AG04450 (cell line): ENCODE measurements at regions not wholly inside any gene's neighbourhood (a gene's known extent, or its start where the extent isn't known, plus 50 kb on each side); places are given as distances from the start of the nearest gene placed in this dataset.

Source experiments
- CTCF ChIA-PET: fragments of 300-600, 350-600 bp; formaldehyde crosslinking; extraction: SDS; loops from one replicate; lab custom pipeline; 2022; ENCODE audit warnings: antibody characterized with exemption, inconsistent platforms; lab: Charles Lee
- POLR2A ChIA-PET: fragments of 350-600 bp; formaldehyde crosslinking; extraction: SDS; loops from one replicate; lab custom pipeline; 2021; ENCODE audit warnings: antibody characterized with exemption, inconsistent platforms; lab: Yijun Ruan, JAX
- DNase-seq: peaks from one replicate; pipeline ENCODE4 v3.0.0-alpha.2; 2011; ENCODE audit warnings: low read depth, low spot score
- H3K27ac ChIP-seq: one replicate; pipeline ENCODE4 v1.5.1; 2012; ENCODE audit warnings: low read depth, low read length, control low read depth
- H3K27me3 ChIP-seq: one replicate; pipeline ENCODE4 v1.6.0; 2012; ENCODE audit warnings: low read length; ENCODE audit not compliant: control insufficient read depth, insufficient read depth
- H3K4me3 ChIP-seq: 2 replicates; pipeline ENCODE4 v1.5.1; 2011; ENCODE audit warnings: mild to moderate bottlenecking, low read depth, low read length, control low read depth
- H3K9me3 ChIP-seq: 2 replicates; pipeline ENCODE4 v1.5.1; 2012; ENCODE audit warnings: low read length; ENCODE audit not compliant: control insufficient read depth, insufficient read depth
- CTCF ChIP-seq: IDR thresholded peaks from 2 replicates; pipeline ENCODE4 v1.5.1; 2011; ENCODE audit warnings: low read depth, low read length, control low read depth, inconsistent platforms

DNA sequence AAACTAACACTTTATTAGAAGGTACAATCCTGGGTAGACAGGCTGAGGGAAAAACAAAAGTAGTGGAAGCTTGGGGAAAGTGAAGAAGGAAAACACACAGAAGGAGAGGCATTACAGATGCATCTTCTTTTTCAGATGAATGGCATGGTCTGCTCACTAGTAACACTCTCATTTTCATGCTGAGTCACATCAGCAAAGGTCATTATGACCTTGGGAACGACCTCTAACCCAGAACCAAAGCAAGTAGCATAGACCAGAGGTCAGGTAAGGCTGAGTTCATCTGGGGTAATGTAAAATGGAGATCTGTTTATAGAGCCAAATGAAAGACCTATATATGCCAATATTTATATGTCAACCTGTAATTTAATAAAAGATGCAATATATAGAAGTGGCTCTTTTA is 294.4 kb upstream of the LRRTM4 start:
- CTCF ChIA-PET, result no interaction called here
- H3K27me3 ChIP-seq, result no peaks in the 10 kb centered on the region
- no peak for TF ChIP-seq CTCF
- DNase-seq, result no peak
- POLR2A ChIA-PET, result no interaction called here
- H3K9me3 ChIP-seq, result peaks cover 15% of the 10 kb centered on the region
- H3K27ac ChIP-seq, result no peak overlapping the region
- no peak overlapping the region for H3K4me3 ChIP-seq

DNA sequence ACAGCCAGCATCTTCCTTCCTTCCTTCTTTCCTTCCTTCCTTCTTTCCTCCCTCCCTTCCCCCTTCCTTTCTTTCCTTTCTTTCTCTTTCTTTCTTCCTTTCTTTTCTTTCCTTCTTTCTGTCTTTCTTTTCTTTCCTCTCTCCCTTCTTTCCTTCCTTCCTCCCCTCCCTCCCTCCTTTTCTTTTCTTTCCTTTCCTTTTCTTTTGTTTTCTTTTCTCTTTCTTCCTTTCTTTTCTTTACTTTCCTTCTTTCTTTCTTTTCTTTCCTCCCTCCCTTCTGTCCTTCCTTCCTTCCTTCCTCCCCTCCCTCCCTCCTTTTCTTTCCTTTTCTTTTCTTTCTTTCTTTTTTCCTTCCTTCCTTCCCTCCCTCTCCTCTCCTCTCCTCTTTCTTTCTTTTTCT is 296.0 kb upstream of the LRRTM4 start:
- Histone ChIP-seq H3K9me3 (peaks cover 12% of the 10 kb centered on the region), H3K27me3 (no peaks in the 10 kb centered on the region), H3K27ac (no peak overlapping the region), H3K4me3 (no peak overlapping the region)
- no peak for DNase-seq
- POLR2A ChIA-PET, result no interaction called here
- CTCF ChIA-PET, result no interaction called here
- no peak for TF ChIP-seq CTCF

- no peak for TF ChIP-seq CTCF
- no peak for DNase-seq
- no peak overlapping the region for H3K4me3 ChIP-seq
- ChIA-PET CTCF (no interaction called here), POLR2A (no interaction called here)
- no peaks in the 10 kb centered on the region for H3K27me3 ChIP-seq
- peaks cover 9% of the 10 kb centered on the region; the same call in 1 of the 2 replicates for H3K9me3 ChIP-seq
- H3K27ac ChIP-seq, result no peak overlapping the region
These were observed 300.9 kb upstream of the LRRTM4 start for GRCh38 chr2:77823028-77823427.

- Histone ChIP-seq H3K4me3 (no peak overlapping the region), H3K27ac (no peak overlapping the region), H3K27me3 (no peaks in the 10 kb centered on the region), H3K9me3 (peaks cover 15% of the 10 kb centered on the region; the same call in 1 of the 2 replicates)
- DNase-seq, result no peak
- ChIA-PET CTCF (no interaction called here), POLR2A (no interaction called here)
- no peak for TF ChIP-seq CTCF
These were observed 308.9 kb upstream of the LRRTM4 start for GRCh38 chr2:77831060-77831459.

DNA sequence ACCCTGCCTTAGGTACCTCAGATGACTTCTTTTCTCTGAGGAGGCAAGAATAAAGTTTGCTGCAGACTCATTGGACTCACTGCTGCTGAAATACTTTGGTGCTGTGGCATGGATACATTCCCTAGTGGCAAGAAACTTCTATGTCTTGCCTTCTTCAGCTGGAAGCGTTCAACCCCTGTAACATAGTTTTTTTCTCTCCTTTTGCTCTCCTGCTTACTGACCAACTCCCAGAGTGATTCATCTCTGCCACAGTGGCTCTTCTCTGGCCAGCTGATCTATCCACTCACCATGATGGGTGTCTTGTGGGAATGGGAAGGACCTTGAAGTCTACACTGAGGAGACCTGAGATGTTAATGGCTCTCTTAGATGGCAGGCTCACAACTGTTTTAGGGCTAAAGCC is 309.3 kb upstream of the LRRTM4 start:
- no peak for DNase-seq
- TF ChIP-seq CTCF, result no peak
- Histone ChIP-seq H3K4me3 (no peak overlapping the region), H3K27me3 (no peaks in the 10 kb centered on the region), H3K27ac (no peak overlapping the region), H3K9me3 (peaks cover 17% of the 10 kb centered on the region; the same call in 1 of the 2 replicates)
- ChIA-PET CTCF (no interaction called here), POLR2A (no interaction called here)
